ENCODE measurements at regions not wholly inside any gene's neighbourhood (a gene's known extent, or its start where the extent isn't known, plus 50 kb on each side); places are given as distances from the start of the nearest gene placed in this dataset.

DNA sequence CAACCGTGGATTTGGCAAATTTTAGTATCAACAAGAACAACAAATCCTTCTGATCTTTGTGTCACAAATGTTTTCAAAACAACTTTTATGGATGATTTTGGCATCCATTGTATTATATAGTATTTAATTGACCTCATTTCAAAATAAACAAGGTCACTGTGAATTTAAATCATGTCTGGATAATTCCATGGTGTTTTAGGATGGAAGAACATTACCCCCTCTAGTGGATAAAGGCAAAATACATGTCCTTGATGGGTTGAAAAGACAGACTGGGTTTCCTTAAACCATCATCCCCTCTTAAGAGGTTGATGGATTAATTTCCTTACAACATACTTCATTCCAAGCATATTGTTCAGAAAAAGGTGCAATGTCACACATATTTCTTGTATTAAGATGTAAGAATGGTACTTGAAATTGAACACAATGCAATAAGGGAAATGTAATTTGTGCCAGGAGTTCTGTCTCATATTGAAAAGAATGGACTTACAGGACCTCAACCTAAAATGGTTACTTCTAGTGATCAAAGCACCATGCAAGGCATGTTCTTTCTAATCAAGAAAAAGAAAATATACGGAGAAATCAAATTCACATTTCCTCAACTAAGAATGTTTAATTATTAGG, 352.0 kb downstream of the BCAT1 start:
- Histone ChIP-seq H2AFZ (ENCODE audit: low read length) (no peak overlapping the region), H4K20me1 (ENCODE audit: insufficient read depth, low read length) (no peaks in the 10 kb centered on the region), H3K4me3 (replicated peaks in 1 of 3; ENCODE audit: insufficient read depth in 1 of 3, low read depth in 2 of 3, low read length in 3 of 3) (no peak overlapping the region), H3K9ac (ENCODE audit: insufficient read depth, low read depth, low read length) (no peak overlapping the region), H3K79me2 (ENCODE audit: insufficient read depth, low read length) (no peaks in the 10 kb centered on the region), H3K4me1 (ENCODE audit: insufficient read depth, low read length) (no peaks in the 10 kb centered on the region), H3K9me3 (ENCODE audit: low read length) (no peaks in the 10 kb centered on the region), H3K36me3 (replicated peaks in 1 of 2; ENCODE audit: control insufficient read depth in 1 of 2, insufficient read depth in 2 of 2, low read length in 2 of 2) (no peaks in the 10 kb centered on the region), H3K27me3 (ENCODE audit: control insufficient read depth in 1 of 2, insufficient read depth in 2 of 2, low read length in 2 of 2) (no peaks in the 10 kb centered on the region; a peak in 1 of 5 replicates), H3K27ac (ENCODE audit: extremely low read length, insufficient read depth, low read length) (no peak overlapping the region), H3K4me2 (ENCODE audit: low read depth, low read length) (no peak overlapping the region)
- POLR2A ChIA-PET: no interaction called here
- TF ChIP-seq, protein P1, sequence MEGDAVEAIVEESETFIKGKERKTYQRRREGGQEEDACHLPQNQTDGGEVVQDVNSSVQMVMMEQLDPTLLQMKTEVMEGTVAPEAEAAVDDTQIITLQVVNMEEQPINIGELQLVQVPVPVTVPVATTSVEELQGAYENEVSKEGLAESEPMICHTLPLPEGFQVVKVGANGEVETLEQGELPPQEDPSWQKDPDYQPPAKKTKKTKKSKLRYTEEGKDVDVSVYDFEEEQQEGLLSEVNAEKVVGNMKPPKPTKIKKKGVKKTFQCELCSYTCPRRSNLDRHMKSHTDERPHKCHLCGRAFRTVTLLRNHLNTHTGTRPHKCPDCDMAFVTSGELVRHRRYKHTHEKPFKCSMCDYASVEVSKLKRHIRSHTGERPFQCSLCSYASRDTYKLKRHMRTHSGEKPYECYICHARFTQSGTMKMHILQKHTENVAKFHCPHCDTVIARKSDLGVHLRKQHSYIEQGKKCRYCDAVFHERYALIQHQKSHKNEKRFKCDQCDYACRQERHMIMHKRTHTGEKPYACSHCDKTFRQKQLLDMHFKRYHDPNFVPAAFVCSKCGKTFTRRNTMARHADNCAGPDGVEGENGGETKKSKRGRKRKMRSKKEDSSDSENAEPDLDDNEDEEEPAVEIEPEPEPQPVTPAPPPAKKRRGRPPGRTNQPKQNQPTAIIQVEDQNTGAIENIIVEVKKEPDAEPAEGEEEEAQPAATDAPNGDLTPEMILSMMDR (CRISPR knock-in tag; IDR thresholded peaks at IDR 0.05): peak; percentile 71
- TF ChIP-seq STAG1 (CRISPR knock-in tag; IDR thresholded peaks at IDR 0.05): peak; percentile 74
- no peak for TF ChIP-seq ZNF556 (CRISPR knock-in tag; IDR thresholded peaks at IDR 0.05; ENCODE audit: borderline replicate concordance)
- TF ChIP-seq SMC3 (IDR thresholded peaks at IDR 0.05; ENCODE audit: low read length): peak; percentile 24; the same call in 1 of the 2 replicates
- ATAC-seq (no peak), DNase-seq (ENCODE audit: low spot score) (peak; percentile 24), FAIRE-seq (peak; percentile 73)
- no TSS peak for BruUV-seq (replicated peaks)
- 46% methylated on average over 2 of the region's 2 CpGs for WGBS (ENCODE audit: low lambda C conversion rate)
- in situ Hi-C loops (cut with HindIII; ENCODE audit: extremely low pct_ligation_motif_present, low pct_unique_long_range_greater_than_20kb) (loop anchor here (10.0 kb wide), 1 partner anchor 178 kb away; no protein-coding TSS in a partner anchor), intact Hi-C loops (cut with micrococcal nuclease; ENCODE audit: unreplicated experiment) (loop anchor here (1.0 to 5.0 kb wide), 2 partner anchors 131 to 1390 kb away; no protein-coding TSS in a partner anchor)
- CTCF ChIA-PET (ENCODE audit: low intra/inter-chr PET ratio, low total read pairs): interaction anchor here (1.2 to 1.6 kb wide), 3 partner anchors 132 to 585 kb away, joined by 3 to 7 read pairs (median 3); no protein-coding TSS in a partner anchor

DNA sequence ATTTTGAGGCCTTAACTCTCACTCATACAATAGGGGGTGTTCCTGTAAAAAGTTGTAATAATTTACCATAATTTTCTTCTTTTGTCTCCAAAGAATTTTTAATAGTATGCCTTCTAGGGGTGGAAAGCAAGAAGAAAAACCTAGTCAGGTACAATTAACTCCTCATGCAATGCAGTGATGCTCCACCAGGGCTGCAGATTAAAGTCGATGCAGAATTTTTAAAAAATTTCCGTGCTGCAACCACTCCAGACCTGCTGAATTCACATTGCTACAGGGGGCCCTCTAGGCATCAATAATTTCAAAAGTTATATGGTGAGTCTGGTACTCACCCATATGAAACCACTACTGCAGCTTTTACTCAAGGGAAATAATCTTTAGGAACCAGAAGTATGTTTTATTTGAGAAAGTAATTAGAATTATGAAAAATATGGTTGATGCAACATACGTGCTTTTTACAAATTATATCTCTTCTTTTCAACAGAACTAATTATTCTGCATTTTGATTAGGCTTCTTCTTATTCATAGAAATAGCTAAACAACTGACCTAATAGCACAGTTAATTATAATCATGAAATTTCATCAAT, 353.2 kb downstream of the BCAT1 start:
- Histone ChIP-seq H3K4me1 (ENCODE audit: insufficient read depth, low read length) (no peaks in the 10 kb centered on the region), H3K36me3 (replicated peaks in 1 of 2; ENCODE audit: control insufficient read depth in 1 of 2, insufficient read depth in 2 of 2, low read length in 2 of 2) (no peaks in the 10 kb centered on the region), H3K4me3 (replicated peaks in 1 of 3; ENCODE audit: insufficient read depth in 1 of 3, low read depth in 2 of 3, low read length in 3 of 3) (no peak overlapping the region), H3K79me2 (ENCODE audit: insufficient read depth, low read length) (no peaks in the 10 kb centered on the region), H3K9me3 (ENCODE audit: low read length) (no peaks in the 10 kb centered on the region), H2AFZ (ENCODE audit: low read length) (no peak overlapping the region), H3K27me3 (ENCODE audit: control insufficient read depth in 1 of 2, insufficient read depth in 2 of 2, low read length in 2 of 2) (no peaks in the 10 kb centered on the region; a peak in 1 of 5 replicates), H3K9ac (ENCODE audit: insufficient read depth, low read depth, low read length) (no peak overlapping the region), H3K4me2 (ENCODE audit: low read depth, low read length) (no peak overlapping the region), H4K20me1 (ENCODE audit: insufficient read depth, low read length) (no peaks in the 10 kb centered on the region), H3K27ac (ENCODE audit: extremely low read length, insufficient read depth, low read length) (no peak overlapping the region)
- peak; percentile 75 for ATAC-seq
- ChIA-PET POLR2A (no interaction called here), CTCF (ENCODE audit: low intra/inter-chr PET ratio, low total read pairs) (interaction anchor here (1.3 to 1.6 kb wide), 2 partner anchors 133 to 183 kb away, joined by 3 to 7 read pairs; no protein-coding TSS in a partner anchor)
- no peak for FAIRE-seq
- peak; percentile 10 for DNase-seq (ENCODE audit: low spot score)
- WGBS (ENCODE audit: low lambda C conversion rate): 19% methylated on average over 3 of the region's 3 CpGs
- no TSS peak for BruUV-seq (replicated peaks)
- in situ Hi-C loops (cut with HindIII; ENCODE audit: extremely low pct_ligation_motif_present, low pct_unique_long_range_greater_than_20kb): loop anchor here (10.0 kb wide), 1 partner anchor 179 kb away; no protein-coding TSS in a partner anchor
- intact Hi-C loops (cut with micrococcal nuclease; ENCODE audit: unreplicated experiment): loop anchor here (1.0 to 5.0 kb wide), 3 partner anchors 133 to 1388 kb away; no protein-coding TSS in a partner anchor
- no peak for TF ChIP-seq MBNL3 (CRISPR knock-in tag; conservative IDR thresholded peaks at IDR 0.05)
- TF ChIP-seq HINFP (CRISPR knock-in tag; IDR thresholded peaks at IDR 0.05; ENCODE audit: low read depth): no peak
- no peak for TF ChIP-seq MTF1 (CRISPR knock-in tag; IDR thresholded peaks at IDR 0.05)
- TF ChIP-seq ZNF431 (CRISPR knock-in tag; IDR thresholded peaks at IDR 0.05; ENCODE audit: borderline replicate concordance, low read depth): no peak
- TF ChIP-seq ZNF44 (CRISPR knock-in tag; IDR thresholded peaks at IDR 0.05): no peak
- no peak for TF ChIP-seq ZBTB33 (CRISPR knock-in tag; IDR thresholded peaks at IDR 0.05)
- no peak for TF ChIP-seq MTF2 (CRISPR knock-in tag; IDR thresholded peaks at IDR 0.05; ENCODE audit: borderline replicate concordance)
- TF ChIP-seq AGO2 (optimal IDR thresholded peaks at IDR 0.05; ENCODE audit: low read depth, low read length): no peak

All from HepG2 (cell line).